ENCODE measurements at regions not wholly inside any gene's neighbourhood (a gene's known extent, or its start where the extent isn't known, plus 50 kb on each side); places are given as distances from the start of the nearest gene placed in this dataset.
"Not testable (repeated sequence)": the region's sequence is repeated elsewhere in the genome, so short reads cannot be mapped to it uniquely, and the experiment has no call there.

DNA sequence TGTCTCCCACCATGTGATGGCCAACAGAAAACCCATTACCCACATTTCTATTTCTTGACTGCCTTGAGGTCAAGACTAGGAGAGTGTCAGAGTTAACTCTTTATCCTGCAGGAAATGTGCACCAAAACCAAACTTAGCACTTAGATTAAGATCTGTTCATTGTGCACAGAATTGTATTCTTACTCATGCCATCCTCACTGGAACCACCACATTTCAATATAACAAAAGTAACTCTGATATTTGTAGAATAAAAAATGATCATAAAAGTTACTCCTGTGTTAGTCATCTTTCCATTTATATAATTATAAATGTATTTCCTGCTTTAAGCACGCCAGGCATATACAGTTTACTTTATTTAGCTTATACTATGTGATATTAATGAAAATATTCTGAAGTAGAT lies 193.0 kb upstream of the DPYD start:
- DNase-seq (ENCODE audit: low read depth): no peak

DNA sequence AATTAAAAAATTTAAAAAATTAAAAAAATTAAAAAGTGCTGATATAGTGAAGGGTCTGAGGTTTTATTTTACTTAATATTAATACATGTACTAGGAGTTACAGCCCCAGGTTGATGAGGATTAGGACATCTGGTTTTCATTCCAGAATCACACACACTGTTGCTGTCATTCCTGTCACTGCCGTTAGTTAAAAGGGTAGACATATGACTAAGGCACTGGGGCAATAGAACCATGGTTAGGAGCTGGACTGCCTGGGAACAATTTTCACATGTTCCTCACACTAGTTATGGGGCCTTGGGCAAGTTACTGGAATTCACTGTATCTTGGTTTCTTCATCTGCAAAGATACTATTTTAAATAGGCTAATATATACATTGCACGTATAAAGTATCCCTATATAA lies 191.8 kb upstream of the DPYD start:
- no peak for DNase-seq (ENCODE audit: low read depth)

DNA sequence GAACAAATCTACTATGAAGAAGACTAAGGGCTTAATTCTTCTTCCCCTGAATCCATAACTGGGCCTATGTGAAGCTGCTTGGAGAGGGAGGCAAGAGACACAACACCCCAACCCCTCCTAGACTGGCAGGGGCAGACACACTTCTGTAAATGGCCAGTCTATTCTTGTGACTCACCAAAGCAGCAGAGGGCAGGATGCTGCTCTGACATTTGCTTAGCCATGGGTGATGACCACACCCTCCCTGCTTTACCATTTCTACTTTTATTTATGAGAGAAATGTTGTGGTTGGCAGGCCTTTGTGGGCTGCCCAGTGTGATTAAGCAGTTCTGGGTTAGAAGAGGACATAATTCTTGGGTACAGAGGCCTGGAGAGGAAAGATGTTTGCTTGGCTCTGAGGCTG lies 189.8 kb upstream of the DPYD start:
- no peak for DNase-seq (ENCODE audit: low read depth)

DNA sequence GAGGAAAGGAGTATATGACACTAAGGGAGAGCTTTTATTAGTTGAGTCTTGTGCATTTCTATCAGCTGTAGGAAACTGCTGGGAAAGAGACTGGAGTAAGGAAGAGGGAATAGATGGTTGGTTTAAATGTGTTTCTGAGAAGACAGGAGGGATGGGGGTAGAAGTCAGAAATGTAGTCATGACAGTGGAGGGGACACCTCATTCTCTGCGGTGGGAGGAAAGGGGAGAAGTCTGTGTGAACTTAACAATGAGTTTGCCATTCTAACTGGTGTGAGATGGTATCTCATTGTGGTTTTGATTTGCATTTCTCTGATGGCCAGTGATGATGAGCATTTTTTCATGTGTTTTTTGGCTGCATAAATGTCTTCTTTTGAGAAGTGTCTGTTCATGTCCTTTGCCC lies 187.5 kb upstream of the DPYD start:
- not testable (repeated sequence) for DNase-seq (ENCODE audit: low read depth)

DNA sequence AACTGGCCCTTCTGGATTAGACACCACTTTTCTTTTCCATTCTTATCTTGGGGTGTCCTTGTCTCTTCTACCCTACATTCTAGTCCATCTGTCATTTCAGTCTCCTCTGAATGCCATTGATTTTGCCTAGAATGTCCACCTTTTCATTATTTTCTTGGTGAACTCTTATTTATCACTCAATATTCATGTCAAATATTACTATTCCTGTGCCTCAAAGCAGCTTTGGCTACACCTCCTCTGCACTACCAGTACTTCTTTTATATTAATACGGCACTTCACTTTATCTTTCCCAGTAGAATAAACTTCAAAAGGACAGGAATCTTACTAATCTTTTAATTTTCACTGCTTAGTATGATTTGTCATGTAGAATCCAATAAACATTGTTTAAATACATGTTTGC lies 186.4 kb upstream of the DPYD start:
- no peak for DNase-seq (ENCODE audit: low read depth)

DNA sequence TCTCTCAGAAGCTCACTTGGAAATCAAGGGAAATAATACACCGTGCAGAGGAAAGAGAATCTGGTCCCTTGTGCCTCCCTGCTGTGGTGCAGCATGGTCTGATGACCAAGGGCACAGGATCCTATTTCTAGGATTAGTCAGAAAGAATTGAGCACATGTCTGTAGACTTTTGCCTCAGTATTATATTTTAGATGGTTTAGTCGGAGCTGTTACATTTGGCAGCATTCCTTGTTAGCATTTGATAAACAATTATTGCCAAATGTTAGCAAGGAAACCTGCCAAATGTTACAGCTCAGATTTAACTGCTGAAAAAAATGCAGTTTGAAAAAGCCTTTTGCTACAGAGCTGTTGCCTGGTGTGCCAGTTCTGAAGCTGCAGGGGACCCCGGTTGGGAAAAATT lies 183.5 kb upstream of the DPYD start:
- no peak for DNase-seq (ENCODE audit: low read depth)

DNA sequence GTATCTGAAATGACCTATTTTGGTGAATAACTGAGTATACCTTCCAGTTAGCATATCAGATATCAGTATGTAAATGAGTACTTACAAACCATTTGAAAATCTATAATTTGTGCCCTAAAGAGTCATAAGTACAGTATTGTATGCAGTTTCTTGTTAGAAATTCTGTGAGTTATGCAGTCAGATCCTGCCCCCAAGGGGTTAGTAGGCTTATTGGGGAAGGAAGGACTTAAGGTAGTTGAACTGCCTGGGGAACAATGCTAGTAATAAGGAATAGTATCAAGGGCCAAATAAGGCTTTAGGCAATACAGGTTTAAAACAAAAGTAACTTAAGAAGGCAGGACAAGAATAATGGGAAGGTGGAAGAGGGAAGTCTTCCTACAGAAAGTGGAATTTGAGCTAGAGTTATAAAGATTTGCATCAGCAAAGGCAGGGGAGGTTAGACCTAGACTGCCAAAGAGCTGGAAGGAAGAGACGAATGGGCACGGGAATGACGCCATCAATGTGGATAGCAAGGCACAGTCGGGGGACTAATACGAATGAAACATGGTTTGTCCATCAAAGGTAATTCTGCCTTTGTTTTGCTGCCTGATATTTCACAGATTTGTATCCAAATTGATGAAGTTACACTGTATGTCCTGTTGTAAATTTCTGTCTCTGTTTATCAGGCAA lies 182.9 kb upstream of the DPYD start:
- no peak for DNase-seq (ENCODE audit: low read depth)

DNA sequence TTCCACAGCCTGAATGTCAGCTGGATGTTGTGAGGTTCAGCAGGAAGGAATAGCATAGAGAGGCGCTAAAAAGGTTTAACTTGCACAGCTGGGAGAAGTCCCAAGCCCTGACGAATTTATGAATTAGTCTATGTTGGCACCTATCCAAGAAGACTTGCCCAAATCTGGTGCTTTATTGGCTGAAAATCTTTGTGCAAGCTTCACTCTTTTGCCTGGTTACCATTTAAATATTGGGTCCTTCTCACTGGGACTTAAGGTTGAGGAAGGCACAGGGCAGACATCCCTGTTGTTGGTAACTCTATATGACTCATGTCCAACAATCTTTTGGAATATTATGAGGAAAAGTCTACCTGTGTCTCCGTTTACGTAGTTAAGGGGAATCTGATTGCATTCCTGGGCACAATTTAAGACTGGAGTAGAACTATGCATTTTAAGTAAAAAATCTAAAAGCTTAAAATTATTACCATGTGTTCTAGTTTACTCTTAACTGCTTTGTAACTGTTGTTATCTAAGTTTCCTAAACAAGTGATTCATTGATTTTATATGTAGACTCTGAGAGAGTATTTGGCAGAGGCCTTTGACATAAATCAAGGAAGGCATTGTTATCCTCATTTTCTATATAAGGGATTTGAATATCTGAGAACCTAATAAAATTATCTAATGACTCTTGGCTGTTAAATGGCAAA lies 181.7 kb upstream of the DPYD start:
- no peak for DNase-seq (ENCODE audit: low read depth)

DNA sequence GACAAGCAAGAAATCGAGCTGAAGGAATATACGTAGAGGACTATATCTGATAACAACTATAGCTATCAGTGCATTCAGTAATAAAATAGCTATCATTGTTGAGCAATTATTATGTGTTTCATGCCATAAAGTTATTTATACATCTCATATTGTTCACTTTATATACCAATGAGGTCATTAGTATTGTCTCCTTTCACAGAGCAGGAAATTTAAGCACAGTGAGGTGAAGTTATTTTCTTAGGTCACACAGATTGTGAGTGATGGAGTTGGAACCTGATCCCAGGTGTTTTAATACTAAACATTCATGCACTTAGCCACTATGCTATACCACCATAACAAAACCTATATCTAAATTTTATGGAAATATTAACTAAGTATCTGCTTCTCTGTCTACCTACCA lies 180.5 kb upstream of the DPYD start:
- no peak for DNase-seq (ENCODE audit: low read depth)

DNA sequence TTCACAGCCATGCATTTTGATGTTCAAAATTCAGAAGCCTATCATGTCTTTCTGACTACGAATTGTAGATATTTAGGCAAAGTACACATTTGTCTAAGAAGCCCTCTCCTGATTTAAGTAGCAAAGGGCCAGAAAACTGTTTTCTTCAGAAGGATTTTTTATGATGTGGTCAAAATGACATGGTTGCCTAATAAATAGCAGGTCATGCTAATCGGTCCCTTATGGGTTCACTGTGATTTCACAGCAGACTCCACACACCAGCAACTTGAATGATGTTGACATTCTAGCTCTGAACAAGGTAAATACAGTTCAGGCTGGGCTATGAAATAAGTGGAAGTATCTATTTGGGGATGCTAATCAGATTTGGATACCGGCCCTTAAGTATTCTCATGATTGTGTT lies 178.7 kb upstream of the DPYD start:
- no peak for DNase-seq (ENCODE audit: low read depth)

DNA sequence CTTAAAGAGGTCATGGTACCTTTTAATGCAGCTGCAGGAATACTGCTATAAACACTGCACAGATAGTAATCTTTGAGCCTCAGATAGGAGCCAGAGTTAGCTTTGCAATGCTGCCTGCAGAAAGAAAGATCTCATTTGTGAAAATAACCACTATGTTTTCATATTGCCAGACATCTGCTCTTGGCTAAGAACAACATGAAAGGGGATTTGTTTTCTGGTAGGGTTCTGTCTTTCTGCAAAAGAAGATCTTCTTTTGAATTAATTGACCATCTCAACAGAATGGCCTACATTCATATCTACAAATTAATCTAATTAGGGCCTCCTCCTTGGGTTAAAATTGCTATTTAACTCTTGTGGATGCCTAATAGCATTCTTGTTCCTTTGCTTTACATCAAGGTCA lies 177.6 kb upstream of the DPYD start:
- no peak for DNase-seq (ENCODE audit: low read depth)

DNA sequence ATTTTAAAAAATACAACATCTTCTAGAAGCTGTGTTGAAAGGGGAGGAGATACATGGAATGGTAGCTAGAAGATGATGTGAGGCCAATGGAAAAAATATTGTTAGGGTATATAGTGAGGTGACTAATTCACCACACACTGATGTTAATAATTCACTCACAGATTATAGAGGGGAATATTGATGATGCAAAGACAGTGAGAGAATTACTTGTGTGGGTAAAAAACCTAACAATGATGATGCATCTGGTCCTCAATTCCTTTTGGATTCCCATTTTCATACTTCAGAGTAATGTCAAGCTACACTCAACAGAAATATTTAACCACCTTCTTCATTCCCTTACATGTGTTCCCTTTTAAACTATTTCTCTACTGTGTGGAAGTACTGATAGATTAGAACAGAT lies 169.5 kb upstream of the DPYD start:
- DNase-seq (ENCODE audit: low read depth): no peak

DNA sequence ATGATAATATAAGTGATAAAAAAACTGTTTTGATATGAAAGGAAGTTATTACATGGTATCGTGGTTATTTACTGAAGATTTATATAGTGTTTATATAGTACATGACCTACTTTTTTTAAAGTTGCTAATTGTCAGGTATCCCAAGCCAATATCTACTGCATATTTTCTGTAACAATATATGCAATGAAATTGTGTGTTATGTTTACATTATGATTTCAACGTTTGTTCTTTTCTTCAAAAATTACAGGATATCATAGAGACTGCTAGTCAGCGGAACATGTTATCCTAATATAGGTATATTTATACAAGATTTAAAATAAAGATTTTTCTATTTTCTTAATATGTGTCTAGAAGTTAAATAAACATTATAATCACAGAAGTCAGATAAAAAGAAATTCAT lies 167.5 kb upstream of the DPYD start:
- no peak for DNase-seq (ENCODE audit: low read depth)

DNA sequence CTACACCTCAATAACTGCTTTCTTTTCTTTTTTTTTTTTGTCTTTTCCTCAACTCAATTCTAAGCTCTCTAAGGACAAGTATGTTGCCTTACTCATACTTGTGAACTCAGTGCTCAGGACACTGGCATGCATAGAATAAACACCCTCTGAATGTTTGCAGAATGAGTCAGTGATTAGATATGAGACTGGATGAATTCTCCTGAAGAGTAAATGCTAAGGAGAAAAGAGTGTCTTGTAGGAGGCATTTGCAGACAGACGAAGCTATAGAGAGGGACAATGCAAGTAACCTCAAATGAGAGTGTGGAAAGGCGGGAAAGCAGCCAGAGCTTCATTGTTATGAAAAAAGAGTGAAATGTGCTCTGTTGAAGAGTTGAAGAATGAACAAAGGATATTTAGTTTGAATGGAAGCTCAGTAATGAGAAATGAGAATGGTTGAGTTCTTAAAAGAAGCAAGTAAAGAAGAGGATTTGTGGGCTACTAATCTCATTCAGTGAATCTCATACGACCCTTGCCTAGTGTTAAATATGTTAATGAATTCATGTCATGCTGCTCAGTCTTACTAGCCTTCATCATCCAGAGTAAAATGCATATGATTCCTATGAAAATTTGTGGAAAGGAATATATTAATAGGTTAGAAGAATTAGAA lies 166.1 kb upstream of the DPYD start:
- no peak for DNase-seq (ENCODE audit: low read depth)

DNA sequence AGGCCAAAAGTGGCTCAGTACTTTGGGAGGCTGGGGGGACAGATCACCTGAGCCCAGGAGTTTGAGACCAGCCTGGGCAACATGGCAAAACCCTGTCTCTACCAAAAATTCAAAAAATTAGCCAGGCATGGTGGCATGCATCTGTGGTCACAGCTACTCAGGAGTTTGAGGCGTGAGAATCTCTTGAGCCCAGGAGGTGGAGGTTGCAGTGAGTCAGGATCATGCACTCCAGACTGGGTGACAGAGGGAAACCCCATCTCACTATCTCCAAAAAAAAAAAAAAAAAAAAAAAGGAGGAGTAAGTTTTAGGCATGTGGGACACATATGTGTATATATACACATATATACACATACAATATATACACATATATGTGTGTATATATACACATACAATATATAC lies 165.3 kb upstream of the DPYD start:
- DNase-seq (ENCODE audit: low read depth): no peak

DNA sequence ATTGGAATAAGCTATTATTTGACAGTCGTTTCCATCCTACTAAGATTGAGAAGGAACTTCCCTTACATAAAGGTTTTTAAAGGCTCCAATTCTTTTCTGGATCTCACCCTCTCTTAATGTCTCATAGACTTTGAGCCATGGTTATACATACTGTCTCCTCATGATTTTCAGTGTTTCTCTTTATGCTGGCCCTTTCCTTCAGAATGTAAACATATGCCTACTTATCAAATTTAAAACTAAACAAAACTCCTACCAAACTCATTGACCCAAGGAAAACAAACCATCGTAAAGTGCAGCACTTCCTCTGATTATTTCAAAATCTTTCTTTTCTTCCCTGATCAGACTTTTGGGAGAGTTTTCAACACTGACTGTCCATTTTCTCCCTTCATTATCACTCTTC lies 163.4 kb upstream of the DPYD start:
- DNase-seq (ENCODE audit: low read depth): no peak

DNA sequence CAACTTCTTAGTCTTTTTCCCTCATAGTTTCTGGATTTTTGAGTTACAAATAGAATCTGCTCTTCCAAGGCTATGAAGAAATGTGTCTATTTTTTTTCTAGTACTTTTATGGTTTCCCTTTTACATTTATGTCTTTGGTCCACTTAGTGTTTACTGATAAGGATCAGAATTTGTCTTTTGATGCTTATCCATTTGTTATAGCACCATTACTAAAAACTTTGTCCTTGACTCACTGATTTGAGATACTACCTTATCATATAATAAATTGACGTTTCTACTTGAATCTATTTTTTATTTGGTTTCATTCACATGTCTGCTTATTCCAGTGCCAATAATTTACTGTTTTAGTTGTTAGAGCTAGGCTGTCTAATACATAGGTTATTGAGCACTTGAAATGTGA lies 161.1 kb upstream of the DPYD start:
- no peak for DNase-seq (ENCODE audit: low read depth)

DNA sequence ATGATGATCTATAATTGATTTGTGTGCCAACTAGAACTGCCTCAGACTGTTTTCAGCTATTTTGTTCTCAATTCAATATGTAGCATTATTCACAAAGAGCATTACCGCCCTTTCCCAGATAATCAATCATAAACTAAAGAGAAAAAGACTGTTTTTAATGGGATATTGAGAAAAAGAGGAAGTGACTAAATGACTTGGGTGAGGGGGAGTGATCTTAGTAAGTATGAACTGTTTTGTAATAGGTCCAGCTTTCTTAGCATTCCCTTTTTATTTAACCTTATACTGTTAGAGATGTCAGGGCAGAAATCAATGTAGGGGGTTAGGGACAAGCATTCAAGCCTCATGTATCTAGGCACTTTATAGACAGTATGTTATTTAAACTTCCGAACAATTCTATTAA lies 157.8 kb upstream of the DPYD start:
- no peak for DNase-seq (ENCODE audit: low read depth)

DNA sequence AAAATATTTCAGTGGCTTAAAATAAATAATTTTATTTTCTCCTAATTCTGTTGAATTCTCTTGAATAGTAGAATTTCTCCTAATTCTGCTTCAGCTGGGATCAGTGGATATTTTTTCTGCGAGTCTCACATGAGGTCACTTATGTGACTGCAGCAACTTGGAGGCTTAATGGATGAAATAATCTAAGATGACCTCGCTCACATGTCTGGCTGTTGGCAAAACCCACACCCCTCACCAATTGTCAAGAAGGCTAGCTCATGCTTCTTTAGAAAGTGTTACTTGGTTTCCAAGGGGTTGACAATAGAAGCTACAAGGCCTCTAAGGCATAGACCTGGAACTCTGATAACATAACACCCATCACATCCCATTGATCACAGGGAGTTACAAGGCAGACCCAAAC lies 156.9 kb upstream of the DPYD start:
- DNase-seq (ENCODE audit: low read depth): no peak

DNA sequence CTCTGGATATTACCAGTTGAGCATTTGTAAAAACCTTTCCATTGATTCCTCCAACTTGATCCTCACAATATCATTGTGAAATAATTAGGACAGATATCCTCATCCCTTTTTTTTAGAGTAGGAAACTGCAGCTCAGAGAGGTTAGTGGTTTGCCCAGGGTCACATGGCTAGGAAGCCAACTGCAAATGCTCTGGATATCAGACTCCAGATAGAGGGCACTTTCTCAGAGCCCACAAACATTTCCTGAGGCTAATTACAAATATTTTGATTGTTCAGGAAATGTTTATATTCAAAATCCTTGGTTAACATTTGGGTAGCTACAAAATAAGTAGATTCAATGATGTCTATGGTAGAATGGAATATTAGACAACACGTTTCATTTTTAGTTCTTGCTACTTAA lies 154.8 kb upstream of the DPYD start:
- no peak for DNase-seq (ENCODE audit: low read depth)

DNA sequence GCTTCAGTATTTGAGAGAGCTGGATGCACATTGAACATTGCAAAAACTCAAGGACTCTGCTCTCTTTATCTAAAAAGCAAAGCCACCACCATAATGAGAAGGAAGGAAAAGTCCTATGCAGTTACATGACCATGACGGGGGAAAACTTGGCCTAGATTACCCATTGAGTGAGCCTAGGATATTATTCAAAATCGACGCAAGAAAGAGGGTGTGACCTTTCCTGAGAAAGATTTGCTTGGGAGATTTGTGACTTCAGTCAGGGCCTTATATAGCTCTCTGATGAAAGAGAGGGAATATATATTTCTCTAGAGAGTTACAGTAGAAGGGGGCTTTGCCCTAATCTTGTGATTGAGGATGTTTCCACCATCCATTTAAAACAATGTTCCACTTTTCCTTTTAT lies 153.0 kb upstream of the DPYD start:
- no peak for DNase-seq (ENCODE audit: low read depth)

DNA sequence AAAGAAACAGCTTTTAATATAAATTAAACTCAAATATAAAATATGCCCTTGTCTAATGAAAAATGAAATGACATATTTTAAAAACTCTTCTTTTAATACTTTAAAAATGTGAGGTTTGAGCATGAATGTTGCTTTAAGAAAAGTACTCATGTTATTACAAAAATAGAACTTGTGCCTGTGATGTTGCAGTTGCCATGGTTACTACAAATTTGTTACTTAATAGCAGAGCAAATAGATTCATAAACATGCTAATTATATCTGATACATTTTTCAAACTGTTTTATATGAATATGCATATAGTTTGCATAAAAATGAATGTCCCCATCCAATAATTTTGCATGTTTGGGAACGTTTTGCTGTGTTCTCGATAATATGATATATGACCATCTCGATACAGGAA lies 152.3 kb upstream of the DPYD start:
- no peak for DNase-seq (ENCODE audit: low read depth)

DNA sequence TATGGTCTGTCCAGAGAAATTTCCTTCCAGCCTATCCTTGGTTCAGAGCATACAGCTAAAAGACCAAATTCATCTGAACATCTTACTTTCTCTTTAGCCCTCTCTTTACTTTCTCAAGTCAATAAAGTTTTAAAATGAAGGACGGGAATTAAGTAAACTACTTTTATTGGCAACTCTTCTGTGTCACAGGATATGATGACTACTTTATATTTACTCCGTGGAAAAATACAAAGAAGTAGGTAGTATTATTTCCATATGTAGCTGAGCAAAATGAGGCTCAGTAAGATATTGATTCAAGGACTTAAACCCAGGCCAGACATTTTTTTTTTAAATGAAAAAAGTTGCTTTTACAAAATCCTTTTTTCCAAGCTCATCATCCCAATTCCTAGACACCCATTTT lies 151.2 kb upstream of the DPYD start:
- no peak for DNase-seq (ENCODE audit: low read depth)

DNA sequence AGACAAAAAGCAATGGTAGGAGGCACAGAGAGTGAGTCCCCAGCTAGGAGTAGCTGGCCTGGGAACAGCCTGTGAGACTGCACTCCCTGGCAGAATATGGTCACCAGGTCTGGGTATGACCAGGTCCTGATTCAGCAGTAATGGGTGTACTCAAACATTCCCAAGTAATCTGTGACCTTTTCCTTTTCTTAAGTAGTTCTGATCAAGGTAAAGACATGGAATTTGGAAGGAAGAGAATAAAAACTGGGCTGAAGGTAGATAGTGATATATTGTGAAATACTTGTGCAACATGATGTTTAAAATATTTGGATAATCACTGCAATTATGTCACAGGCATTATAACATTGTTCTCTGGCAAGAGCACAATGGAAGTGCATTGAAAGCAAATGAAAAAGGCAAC lies 147.2 kb upstream of the DPYD start:
- no peak for DNase-seq (ENCODE audit: low read depth)
